ENCODE measurements at regions not wholly inside any gene's neighbourhood (a gene's known extent, or its start where the extent isn't known, plus 50 kb on each side); places are given as distances from the start of the nearest gene placed in this dataset.
A peak's percentile ranks its signal among the peaks of the same experiment; 100 is the strongest.

GRCh38 chr11:116644201-116644940 lies 128.4 kb downstream of the BUD13 start:
- FAIRE-seq (no peak), DNase-seq (ENCODE audit: insufficient read length, low spot score) (no peak)

GRCh38 chr11:116643521-116643920 lies 129.3 kb downstream of the BUD13 start:
- FAIRE-seq: no peak
- DNase-seq (ENCODE audit: insufficient read length, low spot score): no peak

- FAIRE-seq: no peak
- no peak for DNase-seq (ENCODE audit: insufficient read length, low spot score)
Observed at GRCh38 chr11:116642902-116643301, 129.9 kb downstream of the BUD13 start.

GRCh38 chr11:116642481-116642880 lies 130.3 kb downstream of the BUD13 start:
- DNase-seq (ENCODE audit: insufficient read length, low spot score): no peak
- no peak for FAIRE-seq

- FAIRE-seq (no peak), DNase-seq (ENCODE audit: insufficient read length, low spot score) (peak; percentile 35)
Observed at GRCh38 chr11:116641561-116642045, 131.2 kb downstream of the BUD13 start.

- DNase-seq (ENCODE audit: insufficient read length, low spot score) (no peak), FAIRE-seq (no peak)
Observed at GRCh38 chr11:116640641-116641402, 132.0 kb downstream of the BUD13 start.

- no peak for DNase-seq (ENCODE audit: insufficient read length, low spot score)
- FAIRE-seq: no peak
Observed at GRCh38 chr11:116638463-116638862, 134.3 kb downstream of the BUD13 start.

GRCh38 chr11:116637766-116638165 lies 135.0 kb downstream of the BUD13 start:
- DNase-seq (ENCODE audit: insufficient read length, low spot score) (no peak), FAIRE-seq (no peak)

- DNase-seq (ENCODE audit: insufficient read length, low spot score) (no peak), FAIRE-seq (no peak)
Observed at GRCh38 chr11:116636341-116636929, 136.4 kb downstream of the BUD13 start.

GRCh38 chr11:116631201-116631600 lies 141.6 kb downstream of the BUD13 start:
- FAIRE-seq (no peak), DNase-seq (ENCODE audit: insufficient read length, low spot score) (no peak)

- no peak for FAIRE-seq
- no peak for DNase-seq (ENCODE audit: insufficient read length, low spot score)
Observed at GRCh38 chr11:116618461-116618860, 154.3 kb downstream of the BUD13 start.

- no peak for FAIRE-seq
- DNase-seq (ENCODE audit: insufficient read length, low spot score): no peak
Observed at GRCh38 chr11:116615211-116615865, 157.4 kb downstream of the BUD13 start.

- no peak for FAIRE-seq
- DNase-seq (ENCODE audit: insufficient read length, low spot score): no peak
Observed at GRCh38 chr11:116614306-116615210, 158.2 kb downstream of the BUD13 start.

GRCh38 chr11:116613206-116613875 lies 159.4 kb downstream of the BUD13 start:
- no peak for DNase-seq (ENCODE audit: insufficient read length, low spot score)
- no peak for FAIRE-seq

- FAIRE-seq (no peak), DNase-seq (ENCODE audit: insufficient read length, low spot score) (no peak)
Observed at GRCh38 chr11:116611998-116612620, 160.7 kb downstream of the BUD13 start.

GRCh38 chr11:116610190-116610589 lies 162.6 kb downstream of the BUD13 start:
- DNase-seq (ENCODE audit: insufficient read length, low spot score): no peak
- FAIRE-seq: no peak

- DNase-seq (ENCODE audit: insufficient read length, low spot score) (no peak), FAIRE-seq (no peak)
Observed at GRCh38 chr11:116607027-116607426, 165.8 kb downstream of the BUD13 start.

- FAIRE-seq (no peak), DNase-seq (ENCODE audit: insufficient read length, low spot score) (peak; percentile 38)
Observed at GRCh38 chr11:116605543-116606459, 167.0 kb downstream of the BUD13 start.
